ENCODE measurements at regions not wholly inside any gene's neighbourhood (a gene's known extent, or its start where the extent isn't known, plus 50 kb on each side); places are given as distances from the start of the nearest gene placed in this dataset.

DNA sequence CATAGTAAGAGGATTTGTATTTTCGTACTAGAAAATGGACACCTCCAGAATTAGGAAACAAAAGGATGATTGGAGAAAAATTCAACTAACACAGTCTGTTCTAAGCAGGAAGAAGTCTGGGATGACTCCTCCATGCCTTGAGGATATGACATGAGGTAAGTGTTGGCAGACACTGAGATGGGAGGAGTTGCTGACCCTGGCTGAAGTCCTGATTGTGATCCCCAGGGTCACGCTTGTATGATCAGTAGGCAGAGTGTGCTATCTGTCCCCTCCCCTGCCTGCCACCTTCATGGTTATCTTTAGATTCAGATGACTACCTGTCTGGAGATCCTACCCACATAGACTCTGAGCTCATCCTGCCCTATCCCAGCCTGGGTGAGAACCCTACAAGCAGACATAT, 249.1 kb downstream of the C1orf94 start:
- H3K9me3 ChIP-seq (replicated peaks in 1 of 2; ENCODE audit: control insufficient read depth in 1 of 2, insufficient read depth in 1 of 2, low read length in 2 of 2) = no peaks in the 10 kb centered on the region
- intact Hi-C loops (cut with micrococcal nuclease) = no loop called here
- no peaks in the 10 kb centered on the region for H3K79me2 ChIP-seq (ENCODE audit: insufficient read depth, low read length)
- H3K27me3 Mint-ChIP-seq (ENCODE audit: low read depth in 3 of 3) = peaks cover 0 to 5% (median 0%) of the 10 kb centered on the region in 3 donors
- no peak overlapping the region for H3K4me3 Mint-ChIP-seq
- H3K9me3 Mint-ChIP-seq = peaks cover 0 to 5% (median 0%) of the 10 kb centered on the region in 7 donors
- H3K4me2 ChIP-seq (replicated peaks; ENCODE audit: extremely low read depth, low read length, poor library complexity, severe bottlenecking) = no peak overlapping the region
- H3K4me1 ChIP-seq (ENCODE audit: control insufficient read depth in 1 of 2, insufficient read depth in 2 of 2, low read length in 2 of 2) = no peaks in the 10 kb centered on the region
- DNase-seq = no peak
- no peaks in the 10 kb centered on the region for H4K20me1 ChIP-seq (ENCODE audit: insufficient read depth, low read length)
- no peaks in the 10 kb centered on the region for H3K36me3 Mint-ChIP-seq
- H3K27me3 ChIP-seq (ENCODE audit: control insufficient read depth in 2 of 2, insufficient read depth in 2 of 2, low read length in 2 of 2) = no peaks in the 10 kb centered on the region
- TF ChIP-seq, protein P1, sequence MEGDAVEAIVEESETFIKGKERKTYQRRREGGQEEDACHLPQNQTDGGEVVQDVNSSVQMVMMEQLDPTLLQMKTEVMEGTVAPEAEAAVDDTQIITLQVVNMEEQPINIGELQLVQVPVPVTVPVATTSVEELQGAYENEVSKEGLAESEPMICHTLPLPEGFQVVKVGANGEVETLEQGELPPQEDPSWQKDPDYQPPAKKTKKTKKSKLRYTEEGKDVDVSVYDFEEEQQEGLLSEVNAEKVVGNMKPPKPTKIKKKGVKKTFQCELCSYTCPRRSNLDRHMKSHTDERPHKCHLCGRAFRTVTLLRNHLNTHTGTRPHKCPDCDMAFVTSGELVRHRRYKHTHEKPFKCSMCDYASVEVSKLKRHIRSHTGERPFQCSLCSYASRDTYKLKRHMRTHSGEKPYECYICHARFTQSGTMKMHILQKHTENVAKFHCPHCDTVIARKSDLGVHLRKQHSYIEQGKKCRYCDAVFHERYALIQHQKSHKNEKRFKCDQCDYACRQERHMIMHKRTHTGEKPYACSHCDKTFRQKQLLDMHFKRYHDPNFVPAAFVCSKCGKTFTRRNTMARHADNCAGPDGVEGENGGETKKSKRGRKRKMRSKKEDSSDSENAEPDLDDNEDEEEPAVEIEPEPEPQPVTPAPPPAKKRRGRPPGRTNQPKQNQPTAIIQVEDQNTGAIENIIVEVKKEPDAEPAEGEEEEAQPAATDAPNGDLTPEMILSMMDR (IDR thresholded peaks at IDR 0.05) = no peak
- no peak overlapping the region for H3K27ac Mint-ChIP-seq
- no peak overlapping the region for H3K9ac ChIP-seq (ENCODE audit: insufficient read depth, low read length, poor library complexity, severe bottlenecking)
- no peak overlapping the region for H3K27ac ChIP-seq (ENCODE audit: low read depth in 1 of 2, low read length in 2 of 2)
- no peak overlapping the region for H2AFZ ChIP-seq (ENCODE audit: insufficient read depth, low read depth, low read length, poor library complexity, severe bottlenecking)
- H3K36me3 ChIP-seq (replicated peaks in 1 of 2; ENCODE audit: control insufficient read depth in 1 of 2, insufficient read depth in 2 of 2, low read length in 2 of 2) = no peaks in the 10 kb centered on the region
- WGBS (ENCODE audit: insufficient coverage) = no CpG with 5 or more reads among the region's 2 CpGs
- no peak overlapping the region for H3K4me3 ChIP-seq (replicated peaks in 1 of 3; ENCODE audit: low read depth in 2 of 3, low read length in 3 of 3)
- no peaks in the 10 kb centered on the region for H3K4me1 Mint-ChIP-seq

DNA sequence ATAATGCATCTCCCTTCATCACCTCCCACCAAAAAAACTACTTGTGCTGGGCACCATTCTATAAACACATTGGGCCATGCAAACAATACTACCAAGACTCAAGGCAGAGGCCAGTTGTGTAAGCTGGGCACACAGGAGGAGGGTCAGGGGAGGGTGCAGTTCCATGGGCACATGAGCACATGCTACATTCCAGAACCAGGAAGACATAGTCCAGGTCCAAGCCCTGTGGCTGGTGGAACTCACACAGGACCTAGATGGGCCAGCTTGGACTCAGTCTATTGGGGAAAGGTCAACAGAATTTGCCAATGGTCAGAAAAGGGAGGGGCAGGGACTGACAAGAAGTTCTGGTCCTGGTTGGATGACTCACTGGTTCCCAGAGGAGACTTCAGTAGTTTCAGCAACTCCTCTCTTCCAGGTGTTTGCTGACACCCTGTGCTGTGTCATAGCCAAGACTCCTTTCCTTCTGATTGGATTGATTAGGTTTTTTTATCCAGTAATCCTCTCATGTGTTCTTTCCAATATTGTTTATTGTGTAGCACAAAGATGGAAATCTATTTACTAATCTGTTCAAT, 249.7 kb downstream of the C1orf94 start:
- H3K4me3 ChIP-seq (replicated peaks in 1 of 3; ENCODE audit: low read depth in 2 of 3, low read length in 3 of 3) = no peak overlapping the region
- H3K4me2 ChIP-seq (replicated peaks; ENCODE audit: extremely low read depth, low read length, poor library complexity, severe bottlenecking) = no peak overlapping the region
- intact Hi-C loops (cut with micrococcal nuclease) = no loop called here
- Mint-ChIP-seq H3K27me3 (ENCODE audit: low read depth in 3 of 3) (peaks cover 0 to 4% (median 0%) of the 10 kb centered on the region in 3 donors), H3K36me3 (no peaks in the 10 kb centered on the region), H3K4me3 (no peak overlapping the region), H3K4me1 (no peaks in the 10 kb centered on the region), H3K27ac (no peak overlapping the region), H3K9me3 (peaks cover 0 to 5% (median 0%) of the 10 kb centered on the region in 7 donors)
- no peak overlapping the region for H3K27ac ChIP-seq (ENCODE audit: low read depth in 1 of 2, low read length in 2 of 2)
- DNase-seq = no peak
- no peaks in the 10 kb centered on the region for H4K20me1 ChIP-seq (ENCODE audit: insufficient read depth, low read length)
- H3K36me3 ChIP-seq (replicated peaks in 1 of 2; ENCODE audit: control insufficient read depth in 1 of 2, insufficient read depth in 2 of 2, low read length in 2 of 2) = no peaks in the 10 kb centered on the region
- H3K4me1 ChIP-seq (ENCODE audit: control insufficient read depth in 1 of 2, insufficient read depth in 2 of 2, low read length in 2 of 2) = no peaks in the 10 kb centered on the region
- TF ChIP-seq, protein P1 (IDR thresholded peaks at IDR 0.05) = no peak
- H3K9me3 ChIP-seq (replicated peaks in 1 of 2; ENCODE audit: control insufficient read depth in 1 of 2, insufficient read depth in 1 of 2, low read length in 2 of 2) = no peaks in the 10 kb centered on the region
- no peaks in the 10 kb centered on the region for H3K27me3 ChIP-seq (ENCODE audit: control insufficient read depth in 2 of 2, insufficient read depth in 2 of 2, low read length in 2 of 2)
- no peak overlapping the region for H3K9ac ChIP-seq (ENCODE audit: insufficient read depth, low read length, poor library complexity, severe bottlenecking)
- no peak overlapping the region for H2AFZ ChIP-seq (ENCODE audit: insufficient read depth, low read depth, low read length, poor library complexity, severe bottlenecking)
- no peaks in the 10 kb centered on the region for H3K79me2 ChIP-seq (ENCODE audit: insufficient read depth, low read length)
